A172 (cell line): ENCODE measurements at regions not wholly inside any gene's neighbourhood (a gene's known extent, or its start where the extent isn't known, plus 50 kb on each side); places are given as distances from the start of the nearest gene placed in this dataset.

Experiments
- DNase-seq: peaks from one replicate; pipeline ENCODE4 v3.0.0-alpha.2; 2015; ENCODE audit warnings: low spot score

GRCh38 chr22:49243335-49243734 is 584.3 kb downstream of the BRD1 start:
- no peak for DNase-seq

DNA sequence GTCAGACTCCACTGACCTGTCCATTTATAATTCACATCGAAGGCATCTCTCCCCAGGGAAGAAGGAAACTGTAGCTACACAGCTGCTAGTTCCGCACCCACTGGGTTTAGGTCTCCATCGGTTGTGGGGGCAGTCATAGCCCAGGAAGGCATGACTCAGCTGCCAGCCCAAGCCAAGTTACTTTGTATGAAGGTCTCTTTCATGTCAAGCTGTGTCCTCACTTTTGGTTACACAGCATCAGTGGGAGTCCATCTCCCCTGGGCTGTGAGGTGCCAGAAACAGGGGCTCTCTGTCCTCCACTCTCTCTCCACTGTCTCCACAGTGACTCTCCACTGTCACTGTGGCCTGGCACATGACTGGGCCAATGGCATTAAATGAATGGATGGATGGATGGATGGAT is 585.2 kb downstream of the BRD1 start:
- DNase-seq = no peak

- DNase-seq = no peak
Observed at GRCh38 chr22:49241174-49241851, 586.4 kb downstream of the BRD1 start.

- no peak for DNase-seq
Observed at GRCh38 chr22:49240472-49240871, 587.2 kb downstream of the BRD1 start.

DNA sequence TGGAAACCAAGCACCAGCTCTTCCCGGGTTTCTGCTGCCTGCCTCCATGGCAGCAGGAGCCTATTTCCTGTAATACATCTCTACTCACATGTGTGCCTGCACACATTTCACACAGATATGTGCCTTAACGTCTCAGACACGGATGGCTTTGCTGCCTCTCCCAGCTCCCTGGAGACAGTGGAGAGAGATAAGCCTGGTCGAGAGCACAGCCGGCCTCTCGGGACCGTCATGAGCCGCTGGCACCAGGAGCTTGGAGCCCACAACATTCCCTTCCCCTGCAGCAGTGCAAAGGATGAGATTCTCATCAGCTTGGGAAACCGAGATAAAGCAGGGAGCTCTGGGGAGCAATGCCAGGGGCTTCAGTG is 587.7 kb downstream of the BRD1 start:
- DNase-seq = no peak

GRCh38 chr22:49239264-49240015 is 588.2 kb downstream of the BRD1 start:
- no peak for DNase-seq

DNA sequence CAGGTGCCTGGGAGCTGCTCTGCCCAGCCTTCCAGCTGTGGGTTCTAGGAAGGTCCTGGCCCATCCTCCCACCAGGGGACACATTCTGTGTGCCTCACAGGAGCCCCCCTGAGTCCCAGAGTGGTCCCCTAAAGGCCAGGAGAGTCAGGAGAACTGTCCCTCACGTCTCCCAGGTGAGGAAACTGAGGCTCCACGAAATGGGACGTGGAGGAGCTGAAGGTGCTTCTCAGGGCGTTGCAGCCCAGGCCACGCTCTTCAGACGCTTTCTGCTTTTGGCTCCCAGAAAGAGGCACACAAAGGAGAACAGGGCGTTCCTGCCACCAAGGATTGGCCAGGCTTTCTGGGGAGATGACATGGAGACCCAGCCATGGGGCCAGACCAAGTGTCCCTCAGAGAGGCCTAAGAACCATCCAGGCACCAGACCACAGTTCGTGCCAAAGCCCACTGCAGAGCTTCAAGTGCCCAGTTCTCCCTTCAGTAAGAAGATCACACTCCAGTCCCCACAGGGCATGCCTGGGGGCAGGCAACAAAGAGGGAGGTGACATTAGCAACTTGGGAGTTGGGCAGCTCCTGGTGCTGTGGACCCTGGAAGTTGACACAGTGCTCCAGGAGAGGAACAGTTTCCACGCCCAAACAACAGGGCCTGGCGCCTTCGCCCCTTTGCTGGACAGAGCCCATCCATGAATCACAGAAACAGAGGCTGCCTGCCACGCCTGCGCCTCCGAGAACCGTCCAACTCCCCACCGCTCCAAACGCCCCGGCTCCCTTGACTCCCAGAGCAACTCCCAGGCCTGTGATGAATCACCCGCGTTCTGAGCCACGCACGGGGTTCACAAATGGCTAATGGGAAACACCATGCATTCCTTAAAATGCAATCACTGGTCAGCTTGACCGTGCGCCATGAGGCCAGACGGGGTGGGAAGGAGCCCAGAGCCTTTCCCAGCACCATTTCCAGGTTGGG is 589.2 kb downstream of the BRD1 start:
- DNase-seq = no peak

DNA sequence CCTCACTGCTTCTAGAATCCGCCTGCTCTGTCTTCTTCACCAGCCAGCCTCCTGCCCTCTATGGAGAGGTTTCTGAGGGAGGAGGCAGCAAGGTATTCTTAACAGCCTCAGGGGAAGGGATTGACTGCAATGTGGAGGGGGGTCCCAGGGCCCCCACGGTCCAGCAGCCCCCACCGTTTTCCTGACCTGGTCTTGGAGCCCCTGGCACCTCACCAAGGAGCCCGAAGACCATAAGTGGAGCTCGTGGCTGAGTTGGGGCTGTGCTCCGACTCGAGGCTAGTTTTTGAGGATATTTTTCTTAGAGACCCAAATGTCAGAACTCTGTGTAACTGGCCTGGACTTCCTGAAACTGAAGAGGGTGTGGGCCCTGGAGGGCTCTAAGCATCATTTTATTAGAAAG is 590.0 kb downstream of the BRD1 start:
- no peak for DNase-seq

GRCh38 chr22:49237279-49237678 is 590.4 kb downstream of the BRD1 start:
- no peak for DNase-seq

DNA sequence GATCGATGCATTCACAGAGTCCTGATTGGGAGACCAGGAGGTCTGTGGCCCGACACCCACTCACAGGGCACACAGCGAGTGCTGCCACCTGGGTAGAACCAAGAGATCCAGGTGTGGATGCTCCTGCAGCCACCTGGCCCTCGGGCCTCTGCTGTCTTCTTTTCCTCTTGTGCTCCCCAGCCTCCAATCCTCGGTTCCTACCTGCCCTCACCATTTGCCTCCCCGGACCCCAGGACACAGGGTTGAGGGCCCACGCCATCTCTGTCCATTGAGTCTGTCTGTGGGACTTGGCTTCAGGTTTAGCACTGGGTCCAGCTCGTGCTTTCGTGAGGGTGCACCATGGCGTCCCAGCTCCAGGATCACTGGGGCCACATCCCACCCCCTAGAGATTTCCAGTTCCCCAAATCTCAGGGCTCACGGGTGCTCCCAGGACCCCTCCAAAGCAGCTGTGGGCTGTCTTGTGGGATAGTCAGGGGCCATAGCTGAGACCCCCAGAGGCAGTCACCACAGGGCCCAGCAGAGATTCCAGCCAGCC is 591.1 kb downstream of the BRD1 start:
- no peak for DNase-seq

DNA sequence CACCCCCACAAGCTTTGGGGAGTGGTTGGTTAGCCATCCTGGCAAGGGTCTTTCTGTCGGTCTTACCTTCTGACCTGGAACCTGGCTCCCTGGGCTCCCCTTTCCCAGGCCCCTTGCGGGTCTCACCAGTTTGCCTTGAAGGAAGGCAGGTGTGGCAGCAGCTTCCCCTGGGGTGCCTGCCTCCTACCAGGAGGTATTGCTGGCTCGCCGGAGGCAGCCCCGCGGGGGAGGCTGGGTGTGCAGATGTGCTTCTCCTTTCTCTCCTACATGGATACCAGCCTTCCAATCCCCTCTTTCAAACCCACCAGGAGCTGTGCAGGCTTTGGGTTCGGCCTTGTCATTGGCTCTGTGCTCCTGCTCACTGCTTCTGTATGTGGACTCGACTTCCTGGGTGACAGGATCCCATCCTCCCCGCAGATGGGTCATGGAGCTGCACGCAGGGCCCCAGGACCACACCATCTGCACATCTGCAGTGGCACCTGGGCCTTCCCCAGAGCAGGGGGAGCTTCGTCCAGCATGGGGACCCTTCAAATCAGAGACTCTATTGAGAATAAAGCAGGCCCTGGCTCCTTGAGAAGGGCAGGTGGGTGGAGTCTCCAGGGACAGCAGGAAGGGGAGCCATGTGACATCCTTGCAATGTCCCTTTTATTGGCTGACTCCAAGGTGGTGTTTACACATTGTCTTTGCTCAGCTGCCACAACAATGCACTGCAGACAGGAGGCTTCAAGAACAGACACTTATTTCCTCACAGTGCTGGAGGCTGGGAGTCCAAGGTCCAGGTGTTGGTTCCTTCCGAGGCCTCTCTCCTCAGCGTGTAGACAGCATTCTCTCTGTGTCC is 592.0 kb downstream of the BRD1 start:
- DNase-seq = no peak

GRCh38 chr22:49234459-49234858 is 593.2 kb downstream of the BRD1 start:
- no peak for DNase-seq

GRCh38 chr22:49233507-49234100 is 594.1 kb downstream of the BRD1 start:
- no peak for DNase-seq

DNA sequence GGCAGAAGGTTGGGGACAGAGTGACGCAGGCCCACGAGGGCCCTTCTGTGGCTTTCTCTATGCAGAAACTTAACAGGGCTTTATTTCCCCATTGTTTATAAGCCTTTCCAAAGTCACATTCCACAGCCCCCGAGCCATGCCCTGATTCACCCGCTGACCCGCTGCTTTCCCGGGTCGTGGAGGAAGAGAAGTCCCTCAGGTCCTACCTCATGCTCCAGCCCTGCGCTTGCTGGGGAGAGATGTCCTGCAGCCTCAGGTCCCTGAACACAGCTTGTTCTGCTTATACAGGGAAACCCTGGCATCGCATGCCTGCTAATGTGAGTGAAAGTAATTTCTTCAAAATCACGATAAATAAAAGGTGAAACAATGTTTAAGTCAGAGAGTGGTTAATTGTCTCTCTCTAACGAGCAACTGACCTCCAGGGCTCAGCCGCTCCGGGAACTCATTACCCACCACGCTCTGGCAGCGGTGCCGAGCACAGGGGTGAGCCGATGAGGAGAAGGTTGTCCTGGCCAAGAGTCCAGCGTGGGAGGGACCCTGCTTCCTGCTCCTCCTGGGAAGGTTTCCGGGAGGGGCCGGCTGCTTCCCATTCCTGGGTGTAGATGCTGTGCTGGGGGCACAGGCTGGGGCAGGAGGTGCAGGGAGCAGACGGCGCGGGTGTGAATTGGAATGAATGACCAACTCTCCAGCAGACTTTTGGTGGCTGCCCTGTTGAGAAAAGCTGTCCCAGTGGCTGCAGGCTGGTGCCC is 595.2 kb downstream of the BRD1 start:
- DNase-seq = no peak

- no peak for DNase-seq
Observed at GRCh38 chr22:49230194-49230577, 597.5 kb downstream of the BRD1 start.

DNA sequence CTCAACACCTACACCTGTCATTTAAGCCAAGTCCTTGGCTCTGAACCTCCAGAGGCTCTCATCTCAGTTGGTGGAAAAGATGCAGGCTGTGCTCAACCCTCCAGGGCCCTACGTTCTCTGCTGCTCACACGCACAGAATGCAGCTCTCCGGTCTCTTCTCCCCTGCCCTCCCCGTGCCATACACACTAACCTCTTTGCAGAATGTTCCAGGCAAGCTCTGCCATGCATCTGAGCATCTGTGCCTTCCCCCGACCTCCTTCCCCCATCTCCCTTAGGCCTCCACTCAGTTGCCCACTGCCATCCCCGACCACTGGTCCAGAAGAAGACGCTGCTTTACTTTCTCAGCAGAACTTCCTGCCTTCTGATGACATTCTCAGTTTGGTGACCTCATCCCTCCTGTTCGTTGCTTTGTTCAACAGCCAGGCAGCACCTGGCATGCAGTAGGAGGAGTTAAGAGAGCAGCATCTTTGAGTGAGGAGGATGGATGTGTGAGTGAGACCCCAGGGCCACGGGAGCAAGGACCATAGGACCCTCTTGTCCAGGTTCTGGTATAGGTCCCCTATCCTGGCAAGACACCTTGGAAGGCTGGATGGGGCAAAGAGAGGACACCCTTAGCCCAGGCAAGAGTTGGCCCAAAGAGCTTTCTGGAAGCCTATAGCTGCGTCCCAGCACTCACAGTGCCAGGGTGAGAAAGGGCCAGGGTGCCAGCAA is 598.0 kb downstream of the BRD1 start:
- DNase-seq = no peak

- no peak for DNase-seq
Observed at GRCh38 chr22:49228431-49229037, 599.1 kb downstream of the BRD1 start.

GRCh38 chr22:49227670-49228069 is 600.0 kb downstream of the BRD1 start:
- no peak for DNase-seq

DNA sequence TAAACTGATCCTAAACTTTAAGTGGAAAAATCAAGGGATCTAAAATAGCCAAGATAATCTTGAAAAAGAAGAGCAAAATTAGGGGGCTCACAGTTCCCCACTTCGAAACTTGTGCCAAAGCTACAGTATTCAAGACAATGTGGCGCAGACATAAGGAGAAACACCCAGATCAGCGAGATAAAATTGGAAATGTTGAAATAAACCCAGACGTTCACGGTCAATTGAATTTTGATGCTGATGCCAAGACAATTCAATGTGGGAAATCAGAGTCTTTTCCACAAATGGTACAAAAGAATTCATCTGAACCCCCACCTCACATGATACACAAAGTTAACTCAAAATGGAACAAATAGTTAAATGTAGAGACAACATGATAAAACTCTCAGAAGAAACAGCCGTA is 601.6 kb downstream of the BRD1 start:
- DNase-seq = no peak
